Suprapubic skin (tissue), 4 donors: ENCODE measurements at regions not wholly inside any gene's neighbourhood (a gene's known extent, or its start where the extent isn't known, plus 50 kb on each side); places are given as distances from the start of the nearest gene placed in this dataset.

Experiments used
- EP300 ChIP-seq: sonication (generic); formaldehyde crosslinking; IDR thresholded peaks from one replicate; pipeline ENCODE4 v1.6.1; 2017; ENCODE audit warnings: antibody characterized with exemption
- POLR2AphosphoS5 ChIP-seq, 3 donors: sonication (generic); formaldehyde crosslinking; IDR thresholded peaks; one replicate each; pipeline ENCODE4 v1.6.1; 2017; ENCODE audit warnings: antibody characterized with exemption in 3 of 3
- TF ChIP-seq, protein P1 (sequence below), 2 donors: fragments of 200-600 bp in 1 of 2; fragments of 450-650 bp in 1 of 2; sonication (generic) in 1 of 2; IDR thresholded peaks; one replicate each; pipeline ENCODE4 v1.5.1; 2016 to 2019; ENCODE audit warnings: antibody characterized with exemption in 2 of 2, mild to moderate bottlenecking in 1 of 2, moderate library complexity in 1 of 2

DNA sequence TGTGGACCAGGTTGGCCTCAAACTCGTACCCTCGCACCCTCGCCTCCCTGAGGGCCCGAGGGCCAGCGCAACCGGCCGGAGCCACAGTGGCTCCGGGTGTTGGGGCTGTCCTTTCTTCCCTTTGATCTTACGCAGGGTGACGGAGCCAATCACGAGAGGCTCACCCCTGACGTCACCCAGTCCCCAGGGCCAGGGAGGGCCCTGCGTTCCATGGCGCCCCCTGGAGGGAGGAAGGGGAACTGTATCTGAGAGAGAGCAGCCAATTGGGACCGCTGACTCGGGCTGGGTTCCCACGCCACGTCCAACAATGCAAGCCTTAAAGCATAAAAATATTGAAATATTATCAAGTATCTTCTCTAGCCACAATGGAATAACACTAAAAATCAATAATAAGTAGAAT is 432.8 kb upstream of the LRRTM4 start:
- TF ChIP-seq, protein P1, sequence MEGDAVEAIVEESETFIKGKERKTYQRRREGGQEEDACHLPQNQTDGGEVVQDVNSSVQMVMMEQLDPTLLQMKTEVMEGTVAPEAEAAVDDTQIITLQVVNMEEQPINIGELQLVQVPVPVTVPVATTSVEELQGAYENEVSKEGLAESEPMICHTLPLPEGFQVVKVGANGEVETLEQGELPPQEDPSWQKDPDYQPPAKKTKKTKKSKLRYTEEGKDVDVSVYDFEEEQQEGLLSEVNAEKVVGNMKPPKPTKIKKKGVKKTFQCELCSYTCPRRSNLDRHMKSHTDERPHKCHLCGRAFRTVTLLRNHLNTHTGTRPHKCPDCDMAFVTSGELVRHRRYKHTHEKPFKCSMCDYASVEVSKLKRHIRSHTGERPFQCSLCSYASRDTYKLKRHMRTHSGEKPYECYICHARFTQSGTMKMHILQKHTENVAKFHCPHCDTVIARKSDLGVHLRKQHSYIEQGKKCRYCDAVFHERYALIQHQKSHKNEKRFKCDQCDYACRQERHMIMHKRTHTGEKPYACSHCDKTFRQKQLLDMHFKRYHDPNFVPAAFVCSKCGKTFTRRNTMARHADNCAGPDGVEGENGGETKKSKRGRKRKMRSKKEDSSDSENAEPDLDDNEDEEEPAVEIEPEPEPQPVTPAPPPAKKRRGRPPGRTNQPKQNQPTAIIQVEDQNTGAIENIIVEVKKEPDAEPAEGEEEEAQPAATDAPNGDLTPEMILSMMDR (IDR thresholded peaks at IDR 0.05), result no peak
- no peak for TF ChIP-seq POLR2AphosphoS5 (IDR thresholded peaks at IDR 0.05)
- no peak for TF ChIP-seq EP300
